Mesendoderm (in vitro differentiated cells): ENCODE measurements at regions not wholly inside any gene's neighbourhood (a gene's known extent, or its start where the extent isn't known, plus 50 kb on each side); places are given as distances from the start of the nearest gene placed in this dataset.
A peak's percentile ranks its signal among the peaks of the same experiment; 100 is the strongest.

Experiments
- DNase-seq: peaks from one replicate; pipeline ENCODE4 v3.0.0; 2013
- H2AK5ac ChIP-seq: 2 replicates; pipeline ENCODE4 v1.6.1; 2013; ENCODE audit warnings: low read length, inconsistent platforms
- H2BK120ac ChIP-seq: 2 replicates; pipeline ENCODE4 v1.6.1; 2013; ENCODE audit warnings: low read depth, mild to moderate bottlenecking, low read length, moderate library complexity, mixed read lengths
- H2BK15ac ChIP-seq: replicated peaks from 2 replicates; pipeline ENCODE4 v1.6.1; 2013; ENCODE audit warnings: low read depth, mild to moderate bottlenecking, moderate library complexity
- H2BK5ac ChIP-seq: 2 replicates; pipeline ENCODE4 v1.6.1; 2013; ENCODE audit warnings: low read length, inconsistent platforms
- H3K18ac ChIP-seq: 2 replicates; pipeline ENCODE4 v1.6.1; 2013; ENCODE audit warnings: mild to moderate bottlenecking, low read length, mixed read lengths
- H3K23ac ChIP-seq: one replicate; pipeline ENCODE4 v1.6.1; 2013; ENCODE audit warnings: low read length
- H3K27ac ChIP-seq: 2 replicates; pipeline ENCODE4 v1.5.1; 2013; ENCODE audit warnings: low read depth, mild to moderate bottlenecking, inconsistent platforms, low read length, moderate library complexity
- H3K27me3 ChIP-seq: 2 replicates; pipeline ENCODE4 v1.6.1; 2013; ENCODE audit warnings: low read length, control low read depth, mild to moderate bottlenecking, inconsistent platforms; ENCODE audit not compliant: insufficient read depth, poor library complexity
- H3K36me3 ChIP-seq: 2 replicates; pipeline ENCODE4 v1.6.1; 2013; ENCODE audit warnings: low read length, inconsistent platforms; ENCODE audit not compliant: control insufficient read depth, insufficient read depth
- H3K4ac ChIP-seq: one replicate; pipeline ENCODE4 v1.6.1; 2013; ENCODE audit warnings: low read depth, mild to moderate bottlenecking, low read length, moderate library complexity
- H3K4me1 ChIP-seq: 2 replicates; pipeline ENCODE4 v1.6.1; 2013; ENCODE audit warnings: low read depth, low read length, inconsistent platforms; ENCODE audit not compliant: control insufficient read depth
- H3K4me2 ChIP-seq: 2 replicates; pipeline ENCODE4 v1.6.1; 2013; ENCODE audit warnings: low read length
- H3K4me3 ChIP-seq: 2 replicates; pipeline ENCODE4 v1.5.1; 2013; ENCODE audit warnings: mild to moderate bottlenecking, low read length
- H3K56ac ChIP-seq: one replicate; pipeline ENCODE4 v1.6.1; 2013; ENCODE audit warnings: low read length
- H3K79me1 ChIP-seq: 2 replicates; pipeline ENCODE4 v1.6.1; 2013; ENCODE audit warnings: low read length, inconsistent platforms
- H3K79me2 ChIP-seq: 2 replicates; pipeline ENCODE4 v1.6.1; 2013; ENCODE audit warnings: mild to moderate bottlenecking, low read length; ENCODE audit not compliant: control insufficient read depth, insufficient read depth
- H3K9ac ChIP-seq: 2 replicates; pipeline ENCODE4 v1.6.1; 2013; ENCODE audit warnings: low read length, inconsistent platforms
- H4K5ac ChIP-seq: one replicate; pipeline ENCODE4 v1.6.1; 2013; ENCODE audit warnings: low read length
- H4K8ac ChIP-seq: one replicate; pipeline ENCODE4 v1.6.1; 2013; ENCODE audit warnings: low read depth, mild to moderate bottlenecking, control low read depth, low read length, moderate library complexity
- WGBS: extraction: QIAGEN DNeasy Blood & Tissue Kit; methylation state at CpG from one replicate; pipeline ENCODE4 v1.1.7; 2013; ENCODE audit warnings: low lambda C conversion rate, missing lambda C conversion rate; ENCODE audit not compliant: insufficient coverage; ENCODE audit errors: extremely low coverage; 5-methylcytosine and 5-hydroxymethylcytosine counted together

DNA sequence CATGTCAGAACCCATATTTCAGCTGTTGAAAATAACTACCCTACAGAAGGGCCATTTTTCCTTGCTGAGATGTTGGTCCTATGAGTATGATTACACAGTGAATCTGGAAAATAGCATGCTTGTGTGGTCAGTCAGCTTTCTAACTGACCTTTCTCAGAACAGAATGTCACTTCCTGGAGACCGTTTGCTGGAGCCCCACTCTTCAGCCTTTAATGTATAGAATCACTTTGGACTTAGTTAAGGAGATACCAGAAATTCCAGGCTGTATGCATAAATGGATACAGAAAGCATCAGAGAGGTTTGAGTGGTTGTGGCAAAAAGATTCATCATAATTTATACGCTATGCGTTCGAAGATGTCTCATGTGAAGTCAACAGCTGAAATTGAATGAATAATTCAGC is 488.1 kb downstream of the EBF1 start:
- Histone ChIP-seq H3K4ac (no peak overlapping the region), H3K79me2 (no peaks in the 10 kb centered on the region), H3K4me2 (no peak overlapping the region), H2AK5ac (no peak overlapping the region), H3K18ac (no peak overlapping the region), H3K23ac (no peak overlapping the region), H4K8ac (no peak overlapping the region), H3K56ac (no peak overlapping the region), H3K27me3 (no peaks in the 10 kb centered on the region), H3K36me3 (no peaks in the 10 kb centered on the region), H2BK120ac (no peak overlapping the region), H3K4me1 (no peaks in the 10 kb centered on the region), H2BK5ac (no peak overlapping the region), H4K5ac (no peak overlapping the region), H3K27ac (no peak overlapping the region), H3K4me3 (no peak overlapping the region), H3K9ac (no peak overlapping the region), H3K79me1 (no peaks in the 10 kb centered on the region), H2BK15ac (no peak overlapping the region)
- WGBS, result no CpG with 5 or more reads among the region's 4 CpGs
- DNase-seq, result no peak

GRCh38 chr5:158610051-158610415 is 489.7 kb downstream of the EBF1 start:
- Histone ChIP-seq H3K9ac (no peak overlapping the region), H4K8ac (no peak overlapping the region), H3K79me1 (no peaks in the 10 kb centered on the region), H3K4me3 (no peak overlapping the region), H3K79me2 (no peaks in the 10 kb centered on the region), H2BK15ac (no peak overlapping the region), H3K36me3 (no peaks in the 10 kb centered on the region), H4K5ac (no peak overlapping the region), H3K4me2 (no peak overlapping the region), H3K27ac (no peak overlapping the region), H2AK5ac (no peak overlapping the region), H2BK5ac (no peak overlapping the region), H2BK120ac (no peak overlapping the region), H3K27me3 (no peaks in the 10 kb centered on the region), H3K4me1 (no peaks in the 10 kb centered on the region), H3K18ac (no peak overlapping the region), H3K4ac (no peak overlapping the region), H3K23ac (no peak overlapping the region), H3K56ac (no peak overlapping the region)
- DNase-seq, result no peak
- no CpG with 5 or more reads among the region's 2 CpGs for whole genome bisulfite sequencing

GRCh38 chr5:158609333-158610050 is 490.2 kb downstream of the EBF1 start:
- Histone ChIP-seq H3K9ac (no peak overlapping the region), H3K36me3 (no peaks in the 10 kb centered on the region), H3K79me1 (no peaks in the 10 kb centered on the region), H3K4me1 (no peaks in the 10 kb centered on the region), H3K4me2 (no peak overlapping the region), H3K4me3 (no peak overlapping the region), H2BK5ac (no peak overlapping the region), H2AK5ac (no peak overlapping the region), H2BK15ac (no peak overlapping the region), H3K4ac (no peak overlapping the region), H3K79me2 (no peaks in the 10 kb centered on the region), H4K5ac (no peak overlapping the region), H3K27ac (no peak overlapping the region), H2BK120ac (no peak overlapping the region), H3K56ac (no peak overlapping the region), H4K8ac (no peak overlapping the region), H3K23ac (no peak overlapping the region), H3K27me3 (no peaks in the 10 kb centered on the region), H3K18ac (no peak overlapping the region)
- WGBS, result 100% methylated on average over 2 of the region's 9 CpGs
- DNase-seq, result peak; percentile 16

DNA sequence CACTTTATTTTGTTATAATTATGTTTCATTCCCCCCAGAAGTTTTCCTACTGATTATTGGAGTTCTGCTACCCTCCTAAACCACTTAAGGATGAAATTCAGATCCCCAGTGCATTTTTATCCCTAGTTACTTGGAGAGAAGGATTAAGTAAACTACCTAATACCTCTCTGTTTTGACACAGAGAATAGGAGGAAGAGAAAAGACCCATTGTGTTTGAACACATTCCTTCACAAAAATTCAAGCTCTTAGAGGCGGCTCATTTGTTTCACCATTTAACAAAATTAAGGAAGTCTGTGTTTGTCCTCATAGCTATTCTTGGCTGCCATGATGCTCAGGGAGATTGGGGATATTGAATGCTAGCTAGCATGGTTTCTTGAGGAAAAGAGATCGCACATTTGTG is 492.6 kb downstream of the EBF1 start:
- Histone ChIP-seq H3K79me2 (no peaks in the 10 kb centered on the region), H2AK5ac (no peak overlapping the region), H3K23ac (no peak overlapping the region), H3K27ac (no peak overlapping the region), H3K27me3 (no peaks in the 10 kb centered on the region), H4K8ac (no peak overlapping the region), H3K18ac (no peak overlapping the region), H4K5ac (no peak overlapping the region), H2BK120ac (no peak overlapping the region), H3K36me3 (no peaks in the 10 kb centered on the region), H2BK15ac (no peak overlapping the region), H3K4ac (no peak overlapping the region), H3K4me1 (no peaks in the 10 kb centered on the region), H3K4me3 (no peak overlapping the region), H3K9ac (no peak overlapping the region), H3K56ac (no peak overlapping the region), H3K4me2 (no peak overlapping the region), H3K79me1 (no peaks in the 10 kb centered on the region), H2BK5ac (no peak overlapping the region)
- no peak for DNase-seq
- no CpG with 5 or more reads among the region's 2 CpGs for WGBS

DNA sequence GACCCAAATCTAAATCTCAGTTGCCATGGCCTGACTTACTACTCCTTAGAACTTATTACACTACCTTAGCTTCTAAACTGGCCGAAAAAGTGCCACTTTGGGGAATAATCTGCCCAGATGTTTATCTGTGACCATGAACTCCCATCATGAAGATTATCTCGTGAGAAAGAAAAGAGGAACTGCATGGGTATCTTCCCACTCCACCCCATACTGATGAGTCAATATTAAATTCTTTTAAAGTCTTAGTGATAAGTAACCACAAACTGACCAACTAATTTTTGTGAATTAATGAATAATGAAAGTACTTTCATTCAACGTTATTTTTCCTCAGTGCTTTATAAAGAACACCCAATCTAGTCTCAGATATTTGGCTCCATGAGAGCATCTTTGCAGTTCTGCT is 493.5 kb downstream of the EBF1 start:
- Histone ChIP-seq H3K56ac (no peak overlapping the region), H2AK5ac (no peak overlapping the region), H2BK5ac (no peak overlapping the region), H4K8ac (no peak overlapping the region), H3K36me3 (no peaks in the 10 kb centered on the region), H3K4me2 (no peak overlapping the region), H3K27ac (no peak overlapping the region), H3K27me3 (no peaks in the 10 kb centered on the region), H3K9ac (no peak overlapping the region), H2BK15ac (no peak overlapping the region), H3K23ac (no peak overlapping the region), H3K18ac (no peak overlapping the region), H3K4me1 (no peaks in the 10 kb centered on the region), H3K79me1 (no peaks in the 10 kb centered on the region), H2BK120ac (no peak overlapping the region), H3K4me3 (no peak overlapping the region), H4K5ac (no peak overlapping the region), H3K4ac (no peak overlapping the region), H3K79me2 (no peaks in the 10 kb centered on the region)
- WGBS, result no CpG with 5 or more reads among the region's 3 CpGs
- no peak for DNase-seq

DNA sequence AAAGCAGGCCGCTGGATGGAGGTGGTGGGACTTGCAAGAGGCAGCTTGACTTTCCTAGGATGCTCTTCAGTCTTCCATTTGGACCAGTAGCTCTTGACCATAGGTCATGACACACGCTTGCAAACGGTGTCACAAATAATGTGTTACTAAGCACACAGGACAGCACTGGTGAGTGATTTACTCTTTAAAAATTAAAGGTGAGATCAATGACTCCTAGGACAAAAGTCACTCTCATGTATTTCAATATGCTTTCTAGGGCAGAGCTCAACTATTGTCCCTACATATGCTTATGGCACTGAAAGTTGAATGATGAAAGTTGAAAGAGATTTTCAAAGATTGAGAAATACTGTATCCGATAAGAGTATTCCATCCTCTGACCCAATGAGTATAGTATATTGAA is 496.7 kb downstream of the EBF1 start:
- no peak overlapping the region for H2AK5ac ChIP-seq
- no peak overlapping the region for H3K23ac ChIP-seq
- no peak overlapping the region for H3K4ac ChIP-seq
- no peak overlapping the region for H3K56ac ChIP-seq
- no peak overlapping the region for H3K4me2 ChIP-seq
- no peak overlapping the region for H2BK15ac ChIP-seq
- no peak overlapping the region for H2BK120ac ChIP-seq
- no peak overlapping the region for H4K5ac ChIP-seq
- no peaks in the 10 kb centered on the region for H3K79me2 ChIP-seq
- no peak overlapping the region for H3K9ac ChIP-seq
- H4K8ac ChIP-seq, result no peak overlapping the region
- H3K27ac ChIP-seq, result no peak overlapping the region
- H3K4me1 ChIP-seq, result peaks cover 8% of the 10 kb centered on the region
- H3K18ac ChIP-seq, result no peak overlapping the region
- WGBS, result no CpG with 5 or more reads among the region's 4 CpGs
- no peak overlapping the region for H3K4me3 ChIP-seq
- H3K27me3 ChIP-seq, result no peaks in the 10 kb centered on the region
- no peak for DNase-seq
- H2BK5ac ChIP-seq, result no peak overlapping the region
- no peaks in the 10 kb centered on the region for H3K36me3 ChIP-seq
- no peaks in the 10 kb centered on the region for H3K79me1 ChIP-seq
